HepG2 (cell line): ENCODE measurements at regions not wholly inside any gene's neighbourhood (a gene's known extent, or its start where the extent isn't known, plus 50 kb on each side); places are given as distances from the start of the nearest gene placed in this dataset.

Source experiments
- ATAC-seq: fragments of 200-7000 bp; cut with Tn5 transposase; 3 replicates; pipeline ENCODE4 v1.9.1; 2020; ENCODE audit warnings: mild to moderate bottlenecking, moderate library complexity
- BruUV-seq: library from RNA; stranded (reverse); fragments of 400-500 nt; replicated peaks from 2 replicates; lab custom pipeline; 2021; lab: Mats Ljungman, UMichigan
- CTCF ChIA-PET: fragments of 300-600 bp; formaldehyde crosslinking; extraction: SDS; loops from one replicate; lab custom pipeline; 2021; ENCODE audit warnings: low total read pairs, inconsistent platforms, low intra/inter-chr PET ratio; lab: Yijun Ruan, JAX
- POLR2A ChIA-PET: fragments of 350-600 bp; sonication (Branson Sonifier 250); formaldehyde crosslinking; loops from one replicate; lab custom pipeline; 2020; ENCODE audit warnings: antibody characterized with exemption, inconsistent platforms; lab: Yijun Ruan, JAX
- DNase-seq: peaks from one replicate; pipeline ENCODE4 v3.0.0-alpha.2; 2015; ENCODE audit warnings: low spot score
- FAIRE-seq: peaks from 3 replicates; lab custom pipeline; 2011; peaks lifted over from hg19 to GRCh38; lab: Jason Lieb, UNC
- H2AFZ ChIP-seq: one replicate; pipeline ENCODE4 v1.6.1; 2011; ENCODE audit warnings: low read length, inconsistent platforms
- H3K27ac ChIP-seq: fragments of 300-600 bp; 3 replicates; pipeline ENCODE4 v1.8.0; 2011; ENCODE audit warnings: mixed run types, mild to moderate bottlenecking, mixed read lengths, low read length, inconsistent platforms; ENCODE audit not compliant: insufficient read depth; ENCODE audit errors: extremely low read length
- H3K27me3 ChIP-seq, 2 experiments: fragments of 200-600 bp in 1 of 2; 2 replicates in 1 of 2; 3 replicates in 1 of 2; pipeline versions ENCODE4 v1.6.0 to v1.8.0; 2011; ENCODE audit warnings: low read length in 2 of 2, mild to moderate bottlenecking in 2 of 2, moderate library complexity in 2 of 2, inconsistent platforms in 1 of 2; ENCODE audit not compliant: insufficient read depth in 2 of 2, control insufficient read depth in 1 of 2
- H3K36me3 ChIP-seq, 2 experiments: fragments of 200-600 bp in 1 of 2; replicated peaks in 1 of 2; 2 replicates in 1 of 2; 3 replicates in 1 of 2; pipeline versions ENCODE4 v1.5.1 to v1.8.0; 2011; ENCODE audit warnings: low read length in 2 of 2, inconsistent platforms in 1 of 2; ENCODE audit not compliant: insufficient read depth in 2 of 2, control insufficient read depth in 1 of 2
- H3K4me1 ChIP-seq: 2 replicates; pipeline ENCODE4 v1.5.1; 2012; ENCODE audit warnings: low read length, inconsistent platforms; ENCODE audit not compliant: insufficient read depth
- H3K4me2 ChIP-seq: 2 replicates; pipeline ENCODE4 v1.6.0; 2011; ENCODE audit warnings: low read depth, low read length, inconsistent platforms
- H3K4me3 ChIP-seq, 3 experiments: fragments of 200-600 bp in 1 of 3; sonication (generic), shearing (Covaris generic) in 1 of 3; replicated peaks in 1 of 3; 2 replicates each; pipeline ENCODE4 v1.5.1; 2011 to 2016; ENCODE audit warnings: low read length in 3 of 3, inconsistent platforms in 2 of 3, low read depth in 2 of 3, mild to moderate bottlenecking in 2 of 3, control low read depth in 1 of 3, mixed read lengths in 1 of 3; ENCODE audit not compliant: insufficient read depth in 1 of 3
- H3K79me2 ChIP-seq: one replicate; pipeline ENCODE4 v1.6.1; 2011; ENCODE audit warnings: low read length, inconsistent platforms; ENCODE audit not compliant: insufficient read depth
- H3K9ac ChIP-seq: 2 replicates; pipeline ENCODE4 v1.6.0; 2011; ENCODE audit warnings: mild to moderate bottlenecking, low read depth, low read length, inconsistent platforms; ENCODE audit not compliant: insufficient read depth
- H3K9me3 ChIP-seq: 2 replicates; pipeline ENCODE4 v1.5.1; 2012; ENCODE audit warnings: mild to moderate bottlenecking, low read length
- H4K20me1 ChIP-seq: 2 replicates; pipeline ENCODE4 v1.6.0; 2011; ENCODE audit warnings: inconsistent platforms, mild to moderate bottlenecking, low read length, moderate library complexity; ENCODE audit not compliant: insufficient read depth
- KLF13 ChIP-seq: sonication (generic); formaldehyde crosslinking; IDR thresholded peaks from 2 replicates; pipeline ENCODE4 v1.4.0; 2020; ENCODE audit warnings: mild to moderate bottlenecking, missing genetic modification reagents
- MAZ ChIP-seq, 2 experiments: sonication (generic) in 1 of 2; formaldehyde crosslinking in 1 of 2; IDR thresholded peaks; 2 replicates each; pipeline versions ENCODE4 v1.5.0 to v1.6.1; 2012 to 2020; ENCODE audit warnings: low read depth in 2 of 2, mild to moderate bottlenecking in 2 of 2, borderline replicate concordance in 1 of 2, improper control_type of control experiment in 1 of 2, low read length in 1 of 2, missing genetic modification reagents in 1 of 2, moderate library complexity in 1 of 2
- SNAI1 ChIP-seq: sonication (generic); formaldehyde crosslinking; IDR thresholded peaks from 2 replicates; pipeline ENCODE4 v1.5.0; 2020; ENCODE audit warnings: mild to moderate bottlenecking, missing genetic modification reagents, borderline replicate concordance
- ZNF746 ChIP-seq: sonication (generic); formaldehyde crosslinking; IDR thresholded peaks from 2 replicates; pipeline ENCODE4 v1.8.0; 2022; ENCODE audit warnings: mild to moderate bottlenecking, missing genetic modification reagents
- ZNF780A ChIP-seq: sonication (generic); formaldehyde crosslinking; IDR thresholded peaks from 2 replicates; pipeline ENCODE4 v1.8.0; 2022; ENCODE audit warnings: mild to moderate bottlenecking, missing genetic modification reagents, moderate library complexity
- WGBS: methylation state at CpG from one replicate; pipeline ENCODE4 v1.1.6; 2017; ENCODE audit warnings: low lambda C conversion rate; 5-methylcytosine and 5-hydroxymethylcytosine counted together
- in situ Hi-C: cut with HindIII; loops from 2 replicates; pipeline ENCODE4 v1.10.0; 2017; ENCODE audit warnings: low pct_unique_long_range_greater_than_20kb; ENCODE audit not compliant: extremely low pct_ligation_motif_present
- intact Hi-C: fragments of 100-400 bp; cut with micrococcal nuclease; formaldehyde crosslinking; loops from one replicate; pipeline ENCODE4 v1.10.0; 2022; ENCODE audit not compliant: unreplicated experiment
- TF ChIP-seq, protein P1 (sequence below): sonication (generic); IDR thresholded peaks from 2 replicates; pipeline ENCODE4 v1.6.1; 2016; ENCODE audit warnings: low read depth, borderline replicate concordance
- TF ChIP-seq, protein P2 (sequence below): sonication (generic); formaldehyde crosslinking; IDR thresholded peaks from 2 replicates; pipeline ENCODE4 v1.5.1; 2020; ENCODE audit warnings: mild to moderate bottlenecking, missing genetic modification reagents, moderate library complexity

DNA sequence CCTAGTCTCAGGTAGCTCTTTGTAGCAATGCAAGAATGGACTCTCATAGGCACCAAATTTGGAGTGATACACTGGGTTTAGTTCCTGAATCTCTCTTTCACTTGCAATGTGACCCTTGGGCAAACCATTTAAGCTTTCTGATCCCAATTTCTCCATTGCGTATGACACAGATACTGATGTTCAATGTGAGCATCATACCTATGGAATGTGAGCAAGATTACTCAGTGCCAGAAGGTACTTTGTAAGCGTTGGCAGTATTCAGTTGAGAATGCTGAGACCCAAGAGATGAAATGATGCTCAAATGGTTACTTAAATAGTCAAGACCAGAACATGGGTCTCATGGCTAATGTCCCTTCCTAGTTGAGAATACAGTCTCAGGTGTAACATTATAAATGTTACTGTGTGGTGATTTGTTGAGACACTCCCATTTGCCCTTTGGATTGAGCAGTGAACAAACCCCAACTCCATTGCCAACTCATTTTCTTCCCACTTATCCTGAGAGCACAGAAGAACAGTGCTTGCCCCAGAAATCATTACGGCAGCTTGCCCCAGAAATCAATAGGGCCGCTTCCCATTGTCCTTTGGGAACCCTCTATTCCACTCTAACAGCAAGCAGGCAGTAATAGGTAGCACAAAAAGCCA lies 134.1 kb downstream of the SOX9 start:
- 42% methylated on average over 4 of the region's 4 CpGs for WGBS
- BruUV-seq: no TSS peak
- no peaks in the 10 kb centered on the region for H3K9me3 ChIP-seq
- H3K36me3 ChIP-seq: no peaks in the 10 kb centered on the region
- H3K27ac ChIP-seq: no peak overlapping the region
- in situ Hi-C loops (no loop called here), intact Hi-C loops (no loop called here)
- H4K20me1 ChIP-seq: no peaks in the 10 kb centered on the region
- no peak for ATAC-seq
- H3K79me2 ChIP-seq: no peaks in the 10 kb centered on the region
- TF ChIP-seq, protein P1, sequence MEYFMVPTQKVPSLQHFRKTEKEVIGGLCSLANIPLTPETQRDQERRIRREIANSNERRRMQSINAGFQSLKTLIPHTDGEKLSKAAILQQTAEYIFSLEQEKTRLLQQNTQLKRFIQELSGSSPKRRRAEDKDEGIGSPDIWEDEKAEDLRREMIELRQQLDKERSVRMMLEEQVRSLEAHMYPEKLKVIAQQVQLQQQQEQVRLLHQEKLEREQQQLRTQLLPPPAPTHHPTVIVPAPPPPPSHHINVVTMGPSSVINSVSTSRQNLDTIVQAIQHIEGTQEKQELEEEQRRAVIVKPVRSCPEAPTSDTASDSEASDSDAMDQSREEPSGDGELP: no peak
- TF ChIP-seq, protein P2, sequence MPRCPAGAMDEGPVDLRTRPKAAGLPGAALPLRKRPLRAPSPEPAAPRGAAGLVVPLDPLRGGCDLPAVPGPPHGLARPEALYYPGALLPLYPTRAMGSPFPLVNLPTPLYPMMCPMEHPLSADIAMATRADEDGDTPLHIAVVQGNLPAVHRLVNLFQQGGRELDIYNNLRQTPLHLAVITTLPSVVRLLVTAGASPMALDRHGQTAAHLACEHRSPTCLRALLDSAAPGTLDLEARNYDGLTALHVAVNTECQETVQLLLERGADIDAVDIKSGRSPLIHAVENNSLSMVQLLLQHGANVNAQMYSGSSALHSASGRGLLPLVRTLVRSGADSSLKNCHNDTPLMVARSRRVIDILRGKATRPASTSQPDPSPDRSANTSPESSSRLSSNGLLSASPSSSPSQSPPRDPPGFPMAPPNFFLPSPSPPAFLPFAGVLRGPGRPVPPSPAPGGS (CRISPR knock-in tag): no peak
- TF ChIP-seq ZNF746: no peak
- TF ChIP-seq MAZ (IDR thresholded peaks at IDR 0.05; ENCODE audit: borderline replicate concordance, low read depth, low read length): no peak
- no peak for TF ChIP-seq MAZ (CRISPR knock-in tag; IDR thresholded peaks at IDR 0.05; ENCODE audit: low read depth)
- TF ChIP-seq KLF13 (CRISPR knock-in tag): no peak
- no peak for TF ChIP-seq SNAI1
- no peak for TF ChIP-seq ZNF780A (CRISPR knock-in tag)
- CTCF ChIA-PET: no interaction called here
- no peak for FAIRE-seq
- POLR2A ChIA-PET: no interaction called here
- no peak overlapping the region for H2AFZ ChIP-seq
- peaks cover 0 to 13% of the 10 kb centered on the region in 2 experiments; a peak in 2 of 5 replicates for H3K27me3 ChIP-seq
- H3K9ac ChIP-seq: no peak overlapping the region
- no peak for DNase-seq
- no peaks in the 10 kb centered on the region; the same call in 1 of the 2 replicates for H3K4me1 ChIP-seq
- H3K4me3 ChIP-seq: no peak overlapping the region
- no peak overlapping the region for H3K4me2 ChIP-seq
